Peyer's patch (tissue), 4 donors: ENCODE measurements at regions not wholly inside any gene's neighbourhood (a gene's known extent, or its start where the extent isn't known, plus 50 kb on each side); places are given as distances from the start of the nearest gene placed in this dataset.
A peak's percentile ranks its signal among the peaks of the same experiment; 100 is the strongest.

Experiments used
- DNase-seq, 3 donors: peaks; one replicate each; pipeline ENCODE4 v3.0.0-alpha.2; 2017 to 2019
- H3K27ac ChIP-seq, 4 donors: fragments of 200-600 bp; sonication (generic); one replicate each; pipeline ENCODE4 v1.5.1; 2016 to 2019
- H3K27me3 ChIP-seq, 2 donors: fragments of 200-600 bp; sonication (generic); one replicate each; pipeline ENCODE4 v1.5.1; 2019
- H3K36me3 ChIP-seq, 3 donors: fragments of 200-600 bp; sonication (generic); one replicate each; pipeline ENCODE4 v1.5.1; 2016 to 2019
- H3K4me1 ChIP-seq, 4 donors: fragments of 200-600 bp; sonication (generic); one replicate each; pipeline ENCODE4 v1.5.1; 2016 to 2019
- H3K4me3 ChIP-seq, 4 donors: fragments of 200-600 bp; sonication (generic); 1 replicate in 3 of 4; 2 replicates in 1 of 4; pipeline ENCODE4 v1.5.1; 2016 to 2019; ENCODE audit warnings: mild to moderate bottlenecking in 1 of 4
- H3K9me3 ChIP-seq, 4 donors: fragments of 200-600 bp; sonication (generic); one replicate each; pipeline ENCODE4 v1.5.1; 2016 to 2019; ENCODE audit warnings: mild to moderate bottlenecking in 1 of 4
- POLR2A ChIP-seq, 2 donors: fragments of 450-650 bp; IDR thresholded peaks; one replicate each; pipeline ENCODE4 v1.5.1; 2017; ENCODE audit warnings: antibody characterized with exemption in 2 of 2, mild to moderate bottlenecking in 2 of 2, moderate library complexity in 2 of 2
- TF ChIP-seq, protein P1 (sequence below), 6 experiments: fragments of 450-650 bp in 4 of 6; fragments of 200-600 bp in 2 of 6; sonication (generic) in 1 of 6; IDR thresholded peaks; one replicate each; pipeline ENCODE4 v1.5.1; 2017 to 2019; ENCODE audit warnings: antibody characterized with exemption in 6 of 6, mild to moderate bottlenecking in 3 of 6, moderate library complexity in 1 of 6

DNA sequence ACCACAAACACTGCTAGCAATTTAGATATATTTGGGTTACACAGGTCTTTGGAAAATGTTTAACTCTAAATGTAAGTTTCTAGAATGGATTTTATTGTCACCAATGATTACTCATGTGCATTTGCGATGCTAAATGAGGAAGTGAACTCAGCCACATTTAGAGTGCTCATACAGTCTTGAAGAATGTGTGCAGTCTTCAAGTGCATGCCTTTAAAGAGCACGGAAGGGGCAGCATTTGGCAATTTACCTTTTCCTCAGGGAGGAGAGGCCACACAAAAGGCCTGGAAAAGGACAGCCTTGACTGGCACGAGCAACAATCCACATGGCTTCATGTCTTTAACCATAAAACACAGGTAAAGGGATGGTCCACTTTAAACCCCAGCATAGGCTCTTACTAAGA, 78.5 kb upstream of the STK17B start:
- no peak for TF ChIP-seq POLR2A (IDR thresholded peaks at IDR 0.05)
- TF ChIP-seq, protein P1, sequence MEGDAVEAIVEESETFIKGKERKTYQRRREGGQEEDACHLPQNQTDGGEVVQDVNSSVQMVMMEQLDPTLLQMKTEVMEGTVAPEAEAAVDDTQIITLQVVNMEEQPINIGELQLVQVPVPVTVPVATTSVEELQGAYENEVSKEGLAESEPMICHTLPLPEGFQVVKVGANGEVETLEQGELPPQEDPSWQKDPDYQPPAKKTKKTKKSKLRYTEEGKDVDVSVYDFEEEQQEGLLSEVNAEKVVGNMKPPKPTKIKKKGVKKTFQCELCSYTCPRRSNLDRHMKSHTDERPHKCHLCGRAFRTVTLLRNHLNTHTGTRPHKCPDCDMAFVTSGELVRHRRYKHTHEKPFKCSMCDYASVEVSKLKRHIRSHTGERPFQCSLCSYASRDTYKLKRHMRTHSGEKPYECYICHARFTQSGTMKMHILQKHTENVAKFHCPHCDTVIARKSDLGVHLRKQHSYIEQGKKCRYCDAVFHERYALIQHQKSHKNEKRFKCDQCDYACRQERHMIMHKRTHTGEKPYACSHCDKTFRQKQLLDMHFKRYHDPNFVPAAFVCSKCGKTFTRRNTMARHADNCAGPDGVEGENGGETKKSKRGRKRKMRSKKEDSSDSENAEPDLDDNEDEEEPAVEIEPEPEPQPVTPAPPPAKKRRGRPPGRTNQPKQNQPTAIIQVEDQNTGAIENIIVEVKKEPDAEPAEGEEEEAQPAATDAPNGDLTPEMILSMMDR (IDR thresholded peaks at IDR 0.05): peak in 2 of 6 experiments; percentile 2 to 16
- DNase-seq: no peak
- H3K27ac ChIP-seq: peak overlapping the region; percentile 13 to 61 (median 38)
- no peaks in the 10 kb centered on the region for H3K27me3 ChIP-seq
- H3K4me3 ChIP-seq: no peak overlapping the region
- peaks cover 0 to 25% (median 0%) of the 10 kb centered on the region in 4 donors for H3K4me1 ChIP-seq
- H3K36me3 ChIP-seq: no peaks in the 10 kb centered on the region
- no peaks in the 10 kb centered on the region for H3K9me3 ChIP-seq

DNA sequence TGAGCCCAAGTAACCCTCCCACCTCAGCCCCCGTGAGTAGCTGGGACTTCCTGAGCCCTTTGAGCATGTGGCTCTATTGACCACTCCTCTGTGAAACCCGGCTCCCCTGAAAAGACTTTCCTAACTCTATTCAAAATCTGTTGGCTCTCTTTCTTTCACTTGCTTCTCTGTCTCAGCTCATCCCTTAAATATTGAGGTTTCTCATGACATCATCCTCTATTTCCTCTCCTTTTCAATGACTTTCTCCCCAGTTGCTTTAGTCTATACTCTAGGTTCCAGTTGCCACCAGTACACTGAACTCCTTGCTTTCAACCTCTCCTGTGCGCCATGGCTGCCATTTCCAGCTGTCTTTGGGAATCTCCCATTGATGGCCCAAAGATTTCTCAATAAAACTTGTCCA, 79.8 kb upstream of the STK17B start:
- Histone ChIP-seq H3K9me3 (no peaks in the 10 kb centered on the region), H3K36me3 (no peaks in the 10 kb centered on the region), H3K27ac (no peak overlapping the region), H3K4me1 (peaks cover 0 to 25% (median 0%) of the 10 kb centered on the region in 4 donors), H3K4me3 (no peak overlapping the region), H3K27me3 (no peaks in the 10 kb centered on the region)
- DNase-seq: no peak
- no peak for TF ChIP-seq POLR2A (IDR thresholded peaks at IDR 0.05)
- TF ChIP-seq, protein P1 (IDR thresholded peaks at IDR 0.05): no peak

DNA sequence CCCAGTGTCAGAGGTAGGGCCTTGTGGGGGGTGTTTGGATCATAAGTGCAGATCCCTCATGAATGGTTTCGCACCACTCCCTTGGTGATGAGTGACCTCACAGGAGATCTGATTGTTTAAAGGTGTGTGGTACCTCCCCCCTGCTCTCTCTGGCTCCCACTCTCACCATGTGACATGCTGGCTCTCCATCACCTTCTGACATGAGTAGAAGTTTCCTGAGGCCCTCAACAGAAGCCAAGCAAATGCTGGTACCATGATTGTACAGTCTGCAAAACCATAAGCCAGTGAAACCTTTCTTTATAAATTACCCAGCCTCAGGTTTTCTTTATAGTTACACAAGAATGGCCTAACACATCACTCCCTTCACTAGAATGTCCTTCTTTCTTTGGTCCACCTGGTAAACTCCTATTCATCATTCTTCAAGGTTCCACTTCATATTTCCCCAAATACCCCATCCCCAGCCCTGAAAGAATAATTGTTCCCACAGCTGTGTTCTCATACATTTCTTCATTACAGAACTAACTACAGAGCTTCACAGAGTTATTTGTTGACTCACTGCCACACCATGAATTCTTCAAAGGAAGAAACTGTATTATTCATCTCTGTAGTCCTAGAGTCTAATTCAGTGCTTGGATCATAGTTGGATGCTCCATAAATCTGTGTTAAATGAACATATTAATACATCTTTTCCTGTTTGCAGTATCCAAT, 81.2 kb upstream of the STK17B start:
- no peak for DNase-seq
- peaks cover 0 to 17% (median 0%) of the 10 kb centered on the region in 4 donors for H3K4me1 ChIP-seq

DNA sequence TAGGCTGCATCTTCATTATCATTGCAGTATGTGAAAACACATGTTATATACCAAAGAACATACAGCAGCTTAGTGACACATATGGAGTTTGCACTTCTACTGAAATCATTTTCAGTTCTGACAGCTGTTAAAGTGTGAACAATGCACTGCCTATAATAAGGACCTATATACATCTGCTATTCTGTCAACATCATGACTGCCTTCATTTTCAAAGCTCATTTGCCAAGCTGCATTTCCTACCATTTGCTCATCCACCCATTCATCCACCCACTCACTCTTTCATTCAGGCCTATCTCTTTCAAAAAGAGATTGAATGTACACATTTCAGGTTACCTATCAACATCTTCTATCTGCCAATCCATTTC, 81.7 kb upstream of the STK17B start:
- no peak for TF ChIP-seq POLR2A (IDR thresholded peaks at IDR 0.05)
- TF ChIP-seq, protein P1 (IDR thresholded peaks at IDR 0.05): no peak
- no peaks in the 10 kb centered on the region for H3K27me3 ChIP-seq
- no peaks in the 10 kb centered on the region for H3K36me3 ChIP-seq
- no peaks in the 10 kb centered on the region for H3K9me3 ChIP-seq
- peaks cover 0 to 12% (median 0%) of the 10 kb centered on the region in 4 donors for H3K4me1 ChIP-seq
- H3K27ac ChIP-seq: no peak overlapping the region
- H3K4me3 ChIP-seq: no peak overlapping the region
- DNase-seq: no peak

More for the DNA sequence above, 81.2 kb upstream of the STK17B start:
- Histone ChIP-seq H3K27me3 (no peaks in the 10 kb centered on the region), H3K9me3 (no peaks in the 10 kb centered on the region), H3K36me3 (no peaks in the 10 kb centered on the region), H3K27ac (no peak overlapping the region), H3K4me3 (no peak overlapping the region)
- TF ChIP-seq, protein P1 (IDR thresholded peaks at IDR 0.05): no peak
- TF ChIP-seq POLR2A (IDR thresholded peaks at IDR 0.05): no peak

DNA sequence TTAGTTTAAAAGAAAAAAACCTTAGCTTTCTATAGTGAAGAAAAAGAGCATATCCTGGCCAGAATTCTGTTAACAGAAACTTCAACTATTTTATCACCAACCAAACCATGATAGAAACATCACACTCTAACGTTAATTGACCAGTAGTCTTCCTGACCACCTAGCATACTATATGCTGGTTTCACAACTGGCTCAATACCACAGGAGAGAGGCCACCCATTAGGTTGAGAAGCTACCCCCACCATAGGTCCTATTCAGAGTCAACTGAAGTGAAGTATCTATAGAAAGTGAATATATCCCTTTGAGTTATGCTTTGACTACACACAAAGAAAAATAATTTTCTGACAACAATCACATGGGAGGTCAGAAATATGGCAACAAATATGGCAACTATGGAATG, 85.2 kb upstream of the STK17B start:
- no peaks in the 10 kb centered on the region for H3K9me3 ChIP-seq
- no peak overlapping the region for H3K4me3 ChIP-seq
- no peak for TF ChIP-seq POLR2A (IDR thresholded peaks at IDR 0.05)
- TF ChIP-seq, protein P1 (IDR thresholded peaks at IDR 0.05): no peak
- H3K27me3 ChIP-seq: no peaks in the 10 kb centered on the region
- DNase-seq: no peak
- H3K27ac ChIP-seq: no peak overlapping the region
- H3K4me1 ChIP-seq: no peaks in the 10 kb centered on the region
- no peaks in the 10 kb centered on the region for H3K36me3 ChIP-seq
